ENCODE measurements at regions not wholly inside any gene's neighbourhood (a gene's known extent, or its start where the extent isn't known, plus 50 kb on each side); places are given as distances from the start of the nearest gene placed in this dataset.

- H3K9ac ChIP-seq: no peak overlapping the region
- H3K36me3 Mint-ChIP-seq: no peaks in the 10 kb centered on the region
- H3K4me3 Mint-ChIP-seq: peak overlapping the region; percentile 46
- H3K4me3 ChIP-seq: no peak overlapping the region
- peaks cover 51% of the 10 kb centered on the region for H3K4me1 Mint-ChIP-seq
- no peak for DNase-seq (ENCODE audit: low spot score)
- H3K36me3 ChIP-seq: no peaks in the 10 kb centered on the region
- H3K9me3 ChIP-seq (ENCODE audit: low read depth): no peaks in the 10 kb centered on the region
- TF ChIP-seq, protein P1, sequence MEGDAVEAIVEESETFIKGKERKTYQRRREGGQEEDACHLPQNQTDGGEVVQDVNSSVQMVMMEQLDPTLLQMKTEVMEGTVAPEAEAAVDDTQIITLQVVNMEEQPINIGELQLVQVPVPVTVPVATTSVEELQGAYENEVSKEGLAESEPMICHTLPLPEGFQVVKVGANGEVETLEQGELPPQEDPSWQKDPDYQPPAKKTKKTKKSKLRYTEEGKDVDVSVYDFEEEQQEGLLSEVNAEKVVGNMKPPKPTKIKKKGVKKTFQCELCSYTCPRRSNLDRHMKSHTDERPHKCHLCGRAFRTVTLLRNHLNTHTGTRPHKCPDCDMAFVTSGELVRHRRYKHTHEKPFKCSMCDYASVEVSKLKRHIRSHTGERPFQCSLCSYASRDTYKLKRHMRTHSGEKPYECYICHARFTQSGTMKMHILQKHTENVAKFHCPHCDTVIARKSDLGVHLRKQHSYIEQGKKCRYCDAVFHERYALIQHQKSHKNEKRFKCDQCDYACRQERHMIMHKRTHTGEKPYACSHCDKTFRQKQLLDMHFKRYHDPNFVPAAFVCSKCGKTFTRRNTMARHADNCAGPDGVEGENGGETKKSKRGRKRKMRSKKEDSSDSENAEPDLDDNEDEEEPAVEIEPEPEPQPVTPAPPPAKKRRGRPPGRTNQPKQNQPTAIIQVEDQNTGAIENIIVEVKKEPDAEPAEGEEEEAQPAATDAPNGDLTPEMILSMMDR (IDR thresholded peaks at IDR 0.05): no peak
- TF ChIP-seq EZH2phosphoT487 (IDR thresholded peaks at IDR 0.05) (no peak), EZH2 (IDR thresholded peaks at IDR 0.05) (no peak)
- H3K4me1 ChIP-seq: peaks cover 42% of the 10 kb centered on the region
- H3K27me3 ChIP-seq: no peaks in the 10 kb centered on the region
- no peak overlapping the region for H3K27ac ChIP-seq
- peaks cover 8% of the 10 kb centered on the region for H3K27me3 Mint-ChIP-seq (ENCODE audit: insufficient read depth, low read depth)
- H4K20me1 ChIP-seq (ENCODE audit: low read depth): no peaks in the 10 kb centered on the region
- H3K27ac Mint-ChIP-seq: peak overlapping the region; percentile 67
- peaks cover 4% of the 10 kb centered on the region for H3K9me3 Mint-ChIP-seq
- no peak overlapping the region for H3K4me2 ChIP-seq
- H3F3A ChIP-seq (ENCODE audit: low read depth): peaks cover 21% of the 10 kb centered on the region
- H2AFZ ChIP-seq (replicated peaks): no peak overlapping the region
- H3K79me2 ChIP-seq (ENCODE audit: low read depth): no peaks in the 10 kb centered on the region
Measured at GRCh38 chr5:171580502-171581265, 161.2 kb downstream of the FGF18 start.

DNA sequence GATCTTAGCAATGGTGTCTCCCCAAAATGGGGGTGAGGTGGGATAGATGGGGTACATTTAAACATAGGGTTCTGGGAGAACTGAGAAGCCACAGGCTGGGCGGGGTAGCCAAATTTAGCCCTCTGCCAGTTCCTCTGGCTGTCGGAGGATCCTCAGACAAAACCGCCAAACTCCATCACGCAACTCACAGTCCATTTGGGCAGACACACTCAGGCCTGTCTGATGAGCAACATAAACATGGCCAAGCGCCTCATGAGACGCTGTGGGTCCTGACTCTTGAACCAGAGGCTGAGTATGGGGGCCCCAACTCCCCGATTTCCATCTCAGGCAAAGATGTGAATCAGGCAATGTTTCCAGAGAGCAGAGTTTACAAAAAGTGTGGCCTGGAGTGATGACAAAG is 162.3 kb downstream of the FGF18 start:
- H3K4me1 Mint-ChIP-seq: peaks cover 51% of the 10 kb centered on the region
- H3K27ac ChIP-seq: no peak overlapping the region
- TF ChIP-seq, protein P1 (IDR thresholded peaks at IDR 0.05): no peak
- TF ChIP-seq EZH2phosphoT487 (IDR thresholded peaks at IDR 0.05) (no peak), EZH2 (IDR thresholded peaks at IDR 0.05) (no peak)

GRCh38 chr5:171582849-171583248 is 163.4 kb downstream of the FGF18 start:
- TF ChIP-seq EZH2 (IDR thresholded peaks at IDR 0.05): no peak
- TF ChIP-seq EZH2phosphoT487 (IDR thresholded peaks at IDR 0.05): no peak
- TF ChIP-seq, protein P1 (IDR thresholded peaks at IDR 0.05): no peak
- Histone ChIP-seq H4K20me1 (ENCODE audit: low read depth) (no peaks in the 10 kb centered on the region), H3K27ac (no peak overlapping the region), H3K4me2 (no peak overlapping the region), H3K36me3 (no peaks in the 10 kb centered on the region), H3F3A (ENCODE audit: low read depth) (peaks cover 13% of the 10 kb centered on the region), H3K9ac (no peak overlapping the region), H3K4me1 (peaks cover 29% of the 10 kb centered on the region), H3K27me3 (no peaks in the 10 kb centered on the region), H3K79me2 (ENCODE audit: low read depth) (no peaks in the 10 kb centered on the region), H3K9me3 (ENCODE audit: low read depth) (no peaks in the 10 kb centered on the region), H2AFZ (replicated peaks) (no peak overlapping the region), H3K4me3 (no peak overlapping the region)
- peaks cover 41% of the 10 kb centered on the region for H3K4me1 Mint-ChIP-seq
- H3K36me3 Mint-ChIP-seq: no peaks in the 10 kb centered on the region
- no peak overlapping the region for H3K4me3 Mint-ChIP-seq
- peaks cover 2% of the 10 kb centered on the region for H3K27me3 Mint-ChIP-seq (ENCODE audit: insufficient read depth, low read depth)
- H3K27ac Mint-ChIP-seq: no peak overlapping the region
- peaks cover 2% of the 10 kb centered on the region for H3K9me3 Mint-ChIP-seq
- DNase-seq (ENCODE audit: low spot score): no peak

More for the DNA sequence above, 162.3 kb downstream of the FGF18 start:
- Mint-ChIP-seq H3K36me3 (no peaks in the 10 kb centered on the region), H3K4me3 (no peak overlapping the region), H3K9me3 (no peaks in the 10 kb centered on the region), H3K27me3 (ENCODE audit: insufficient read depth, low read depth) (peaks cover 2% of the 10 kb centered on the region), H3K27ac (no peak overlapping the region)
- H3K27me3 ChIP-seq: no peaks in the 10 kb centered on the region
- H4K20me1 ChIP-seq (ENCODE audit: low read depth): no peaks in the 10 kb centered on the region
- no peak overlapping the region for H3K9ac ChIP-seq
- DNase-seq (ENCODE audit: low spot score): no peak
- H2AFZ ChIP-seq (replicated peaks): no peak overlapping the region
- H3K9me3 ChIP-seq (ENCODE audit: low read depth): no peaks in the 10 kb centered on the region
- H3K4me1 ChIP-seq: peaks cover 39% of the 10 kb centered on the region
- no peaks in the 10 kb centered on the region for H3K79me2 ChIP-seq (ENCODE audit: low read depth)
- H3K4me2 ChIP-seq: no peak overlapping the region
- H3F3A ChIP-seq (ENCODE audit: low read depth): peaks cover 21% of the 10 kb centered on the region
- H3K36me3 ChIP-seq: no peaks in the 10 kb centered on the region
- H3K4me3 ChIP-seq: no peak overlapping the region

Measured in neural progenitor cell (in vitro differentiated cells).